ENCODE measurements at regions not wholly inside any gene's neighbourhood (a gene's known extent, or its start where the extent isn't known, plus 50 kb on each side); places are given as distances from the start of the nearest gene placed in this dataset.

- TF ChIP-seq CTCF (IDR thresholded peaks at IDR 0.05; ENCODE audit: low read depth, low read length, missing control alignments) = no peak
- H3K4me3 ChIP-seq (replicated peaks; ENCODE audit: low read depth, low read length) = no peak overlapping the region
- DNase-seq (ENCODE audit: extremely low read depth, low read depth) = no peak
These were observed 64.8 kb upstream of the ZNF281 start for GRCh38 chr1:200474633-200475032.

GRCh38 chr1:200473698-200474371 lies 64.0 kb upstream of the ZNF281 start:
- no peak for TF ChIP-seq CTCF (IDR thresholded peaks at IDR 0.05; ENCODE audit: low read depth, low read length, missing control alignments)
- no peak overlapping the region for H3K4me3 ChIP-seq (replicated peaks; ENCODE audit: low read depth, low read length)
- DNase-seq (ENCODE audit: extremely low read depth, low read depth) = peak; percentile 37

GRCh38 chr1:200471739-200472138 lies 61.9 kb upstream of the ZNF281 start:
- H3K4me3 ChIP-seq (replicated peaks; ENCODE audit: low read depth, low read length) = no peak overlapping the region
- no peak for DNase-seq (ENCODE audit: extremely low read depth, low read depth)
- TF ChIP-seq CTCF (IDR thresholded peaks at IDR 0.05; ENCODE audit: low read depth, low read length, missing control alignments) = no peak

- no peak for DNase-seq (ENCODE audit: extremely low read depth, low read depth)
- no peak for TF ChIP-seq CTCF (IDR thresholded peaks at IDR 0.05; ENCODE audit: low read depth, low read length, missing control alignments)
- no peak overlapping the region for H3K4me3 ChIP-seq (replicated peaks; ENCODE audit: low read depth, low read length)
These were observed 58.6 kb upstream of the ZNF281 start for GRCh38 chr1:200468264-200469001.

GRCh38 chr1:200464784-200465400 lies 55.1 kb upstream of the ZNF281 start:
- no peak for TF ChIP-seq CTCF (IDR thresholded peaks at IDR 0.05; ENCODE audit: low read depth, low read length, missing control alignments)
- DNase-seq (ENCODE audit: extremely low read depth, low read depth) = no peak
- no peak overlapping the region for H3K4me3 ChIP-seq (replicated peaks; ENCODE audit: low read depth, low read length)

Measured in HFF-Myc (cell line).